ENCODE measurements at regions not wholly inside any gene's neighbourhood (a gene's known extent, or its start where the extent isn't known, plus 50 kb on each side); places are given as distances from the start of the nearest gene placed in this dataset.

DNA sequence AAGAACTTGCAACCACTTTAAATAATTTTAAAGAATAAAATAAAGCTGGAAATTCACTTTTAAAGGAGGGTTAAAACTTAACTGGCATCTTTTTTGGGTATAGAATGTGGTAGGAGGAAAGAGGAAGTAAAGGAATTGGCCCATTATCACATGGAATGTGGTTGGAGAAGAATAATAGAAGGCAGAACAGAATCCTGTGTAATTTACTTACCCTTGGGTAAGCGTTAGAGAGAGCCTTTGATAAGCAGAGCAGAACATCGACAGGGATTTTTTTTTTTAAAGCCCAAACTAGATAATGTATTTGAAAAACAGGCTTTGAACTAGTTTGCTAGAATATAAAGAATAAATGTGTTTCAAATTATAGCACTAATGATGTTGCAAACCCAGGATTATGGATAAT is 199.8 kb upstream of the KIAA1217 start:
- no peaks in the 10 kb centered on the region for H3K9me3 Mint-ChIP-seq (ENCODE audit: unreplicated experiment)

DNA sequence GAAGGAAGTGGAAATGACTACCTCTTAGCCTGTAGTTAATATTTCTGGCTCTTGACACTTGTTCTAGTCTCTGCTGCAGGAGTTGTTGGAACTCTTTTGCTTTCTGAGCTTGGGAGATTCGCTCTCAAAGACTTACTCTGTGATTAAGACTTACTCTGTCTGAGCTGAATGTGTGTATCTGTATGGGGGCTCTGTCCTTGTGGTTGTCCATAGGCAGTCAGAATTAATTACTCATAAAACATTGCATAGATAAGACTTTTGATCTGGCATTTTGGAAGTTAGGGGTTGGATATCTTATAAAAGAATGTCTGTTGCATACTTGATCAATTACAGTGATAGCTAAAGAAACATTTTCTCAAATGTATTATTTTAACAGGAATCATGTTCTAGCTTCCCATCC is 199.2 kb upstream of the KIAA1217 start:
- no peak overlapping the region for H3K4me3 Mint-ChIP-seq (ENCODE audit: unreplicated experiment)

More for the DNA sequence above, 199.8 kb upstream of the KIAA1217 start:
- Histone ChIP-seq H4K20me1 (ENCODE audit: insufficient read depth, low read length) (no peaks in the 10 kb centered on the region), H3K4me3 (ENCODE audit: insufficient read depth, low read depth, low read length) (no peak overlapping the region), H3K4me1 (ENCODE audit: insufficient read depth, low read length) (peaks cover 23% of the 10 kb centered on the region), H3K27me3 (ENCODE audit: insufficient read depth, low read length) (no peaks in the 10 kb centered on the region), H3K36me3 (ENCODE audit: insufficient read depth, low read length) (no peaks in the 10 kb centered on the region), H3K79me2 (ENCODE audit: insufficient read depth, low read length) (no peaks in the 10 kb centered on the region), H3K9me3 (ENCODE audit: insufficient read depth, low read depth, low read length) (no peaks in the 10 kb centered on the region), H3K9ac (ENCODE audit: low read length) (peak overlapping the region; percentile 12), H3K4me2 (ENCODE audit: low read length) (peak overlapping the region; percentile 83), H3K27ac (ENCODE audit: low read depth, low read length) (peak overlapping the region; percentile 69), H2AFZ (ENCODE audit: low read depth, low read length) (no peak overlapping the region)
- no peaks in the 10 kb centered on the region for H3K36me3 Mint-ChIP-seq (ENCODE audit: low read depth, unreplicated experiment)
- H3K4me1 Mint-ChIP-seq (ENCODE audit: low read depth, unreplicated experiment) = peaks cover 21% of the 10 kb centered on the region
- no peak overlapping the region for H3K4me3 Mint-ChIP-seq (ENCODE audit: unreplicated experiment)
- H3K27me3 Mint-ChIP-seq (ENCODE audit: low read depth, unreplicated experiment) = no peaks in the 10 kb centered on the region
- H3K27ac Mint-ChIP-seq (ENCODE audit: unreplicated experiment) = peak overlapping the region; percentile 91
- no peak for TF ChIP-seq CTCF (IDR thresholded peaks at IDR 0.05; ENCODE audit: insufficient read depth, low read depth, low read length)
- TF ChIP-seq EZH2 (IDR thresholded peaks at IDR 0.05; ENCODE audit: insufficient read depth, low read length) = no peak
- no peak for FAIRE-seq
- DNase-seq (ENCODE audit: low read depth) = no peak

More for the DNA sequence above, 199.2 kb upstream of the KIAA1217 start:
- H3K36me3 Mint-ChIP-seq (ENCODE audit: low read depth, unreplicated experiment) = no peaks in the 10 kb centered on the region
- Histone ChIP-seq H3K9me3 (ENCODE audit: insufficient read depth, low read depth, low read length) (no peaks in the 10 kb centered on the region), H3K4me1 (ENCODE audit: insufficient read depth, low read length) (peaks cover 23% of the 10 kb centered on the region), H3K9ac (ENCODE audit: low read length) (peak overlapping the region; percentile 12), H3K4me2 (ENCODE audit: low read length) (peak overlapping the region; percentile 83), H3K4me3 (ENCODE audit: insufficient read depth, low read depth, low read length) (no peak overlapping the region), H3K36me3 (ENCODE audit: insufficient read depth, low read length) (no peaks in the 10 kb centered on the region), H3K27me3 (ENCODE audit: insufficient read depth, low read length) (no peaks in the 10 kb centered on the region), H2AFZ (ENCODE audit: low read depth, low read length) (no peak overlapping the region), H3K27ac (ENCODE audit: low read depth, low read length) (peak overlapping the region; percentile 69), H3K79me2 (ENCODE audit: insufficient read depth, low read length) (no peaks in the 10 kb centered on the region), H4K20me1 (ENCODE audit: insufficient read depth, low read length) (no peaks in the 10 kb centered on the region)
- no peak for FAIRE-seq
- no peak overlapping the region for H3K27ac Mint-ChIP-seq (ENCODE audit: unreplicated experiment)
- no peaks in the 10 kb centered on the region for H3K9me3 Mint-ChIP-seq (ENCODE audit: unreplicated experiment)
- no peaks in the 10 kb centered on the region for H3K27me3 Mint-ChIP-seq (ENCODE audit: low read depth, unreplicated experiment)
- H3K4me1 Mint-ChIP-seq (ENCODE audit: low read depth, unreplicated experiment) = peaks cover 21% of the 10 kb centered on the region
- DNase-seq (ENCODE audit: low read depth) = peak; percentile 74
- TF ChIP-seq EZH2 (IDR thresholded peaks at IDR 0.05; ENCODE audit: insufficient read depth, low read length) (no peak), CTCF (IDR thresholded peaks at IDR 0.05; ENCODE audit: insufficient read depth, low read depth, low read length) (no peak)

Data from astrocyte (in vitro differentiated cells and primary cell).